DND-41 (cell line): ENCODE measurements at regions not wholly inside any gene's neighbourhood (a gene's known extent, or its start where the extent isn't known, plus 50 kb on each side); places are given as distances from the start of the nearest gene placed in this dataset.

Experiments
- ATAC-seq: fragments of 200-7000 bp; cut with Tn5 transposase; 3 replicates; pipeline ENCODE4 v1.9.1; 2021; ENCODE audit warnings: low read depth; ENCODE audit not compliant: insufficient read depth
- DNase-seq: peaks from one replicate; pipeline ENCODE4 v3.0.0-alpha.2; 2020
- H2AFZ ChIP-seq: 2 replicates; pipeline ENCODE4 v1.6.0; 2012; ENCODE audit warnings: low read depth, low read length
- H3K27ac ChIP-seq: 2 replicates; pipeline ENCODE4 v1.5.1; 2012; ENCODE audit warnings: low read length, inconsistent platforms
- H3K27me3 ChIP-seq: fragments of 200-600 bp; sonication (generic); 2 replicates; pipeline ENCODE4 v1.6.0; 2012; ENCODE audit warnings: low read length, mild to moderate bottlenecking, inconsistent platforms; ENCODE audit not compliant: insufficient read depth, poor library complexity
- H3K36me3 ChIP-seq: 2 replicates; pipeline ENCODE4 v1.5.1; 2012; ENCODE audit warnings: low read length, inconsistent platforms; ENCODE audit not compliant: insufficient read depth
- H3K4me1 ChIP-seq: 2 replicates; pipeline ENCODE4 v1.5.1; 2012; ENCODE audit warnings: mild to moderate bottlenecking, low read length; ENCODE audit not compliant: insufficient read depth
- H3K4me2 ChIP-seq: 2 replicates; pipeline ENCODE4 v1.6.0; 2012; ENCODE audit warnings: mild to moderate bottlenecking, moderate library complexity, low read length, inconsistent platforms; ENCODE audit not compliant: insufficient read depth
- H3K4me3 ChIP-seq, 2 experiments: fragments of 200-600 bp in 1 of 2; shearing (Covaris generic) in 1 of 2; 2 replicates each; pipeline ENCODE4 v1.5.1; 2012 to 2016; ENCODE audit warnings: inconsistent platforms in 2 of 2, low read length in 2 of 2, mild to moderate bottlenecking in 2 of 2, low read depth in 1 of 2, moderate library complexity in 1 of 2
- H3K79me2 ChIP-seq: 2 replicates; pipeline ENCODE4 v1.6.0; 2012; ENCODE audit warnings: low read length, inconsistent platforms; ENCODE audit not compliant: insufficient read depth
- H3K9ac ChIP-seq: 2 replicates; pipeline ENCODE4 v1.6.0; 2012; ENCODE audit warnings: low read depth, mild to moderate bottlenecking, inconsistent platforms, low read length, moderate library complexity
- H3K9me3 ChIP-seq: 2 replicates; pipeline ENCODE4 v1.5.1; 2012; ENCODE audit warnings: low read length, moderate library complexity, mild to moderate bottlenecking, inconsistent platforms; ENCODE audit not compliant: insufficient read depth, severe bottlenecking
- H4K20me1 ChIP-seq: 2 replicates; pipeline ENCODE4 v1.6.0; 2012; ENCODE audit warnings: low read length; ENCODE audit not compliant: insufficient read depth
- EZH2 ChIP-seq: IDR thresholded peaks from 3 replicates; pipeline ENCODE4 v1.6.1; 2012; ENCODE audit warnings: borderline replicate concordance, low read depth, mild to moderate bottlenecking, moderate library complexity, low read length, inconsistent platforms; ENCODE audit not compliant: severe bottlenecking
- TF ChIP-seq, protein P1 (sequence below): IDR thresholded peaks from 2 replicates; pipeline ENCODE4 v1.5.1; 2012; ENCODE audit warnings: borderline replicate concordance, low read length, moderate library complexity, mild to moderate bottlenecking; ENCODE audit not compliant: poor library complexity, severe bottlenecking; ENCODE audit errors: extremely low read depth

DNA sequence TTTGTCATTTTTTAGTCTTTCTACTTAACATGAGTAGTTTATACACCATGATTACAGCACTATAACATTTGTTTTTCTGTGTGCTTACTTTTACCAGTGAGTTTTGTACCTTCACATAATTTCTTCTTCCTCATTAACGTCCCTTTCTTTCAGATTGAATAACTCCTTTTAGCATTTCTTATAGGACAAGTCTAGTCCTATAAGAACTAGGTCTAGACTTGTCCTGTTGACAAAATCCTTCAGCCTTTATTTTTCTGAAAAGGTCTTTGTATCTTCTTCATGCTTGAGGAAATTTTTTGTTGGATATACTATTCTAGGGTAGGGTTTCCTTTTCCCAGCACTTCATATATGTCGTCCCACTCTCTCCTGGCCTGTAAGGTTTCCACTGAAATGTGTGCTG lies 253.3 kb upstream of the ARHGAP24 start:
- no peak overlapping the region for H2AFZ ChIP-seq
- no peaks in the 10 kb centered on the region for H3K4me1 ChIP-seq
- H3K4me2 ChIP-seq = no peak overlapping the region
- no peak overlapping the region for H3K27ac ChIP-seq
- H3K79me2 ChIP-seq = no peaks in the 10 kb centered on the region
- no peak overlapping the region for H3K9ac ChIP-seq
- H3K9me3 ChIP-seq = peaks cover 5% of the 10 kb centered on the region
- H3K27me3 ChIP-seq = no peaks in the 10 kb centered on the region
- H4K20me1 ChIP-seq = no peaks in the 10 kb centered on the region
- no peak for DNase-seq
- H3K4me3 ChIP-seq = no peak overlapping the region
- no peak for ATAC-seq
- no peak for TF ChIP-seq EZH2
- TF ChIP-seq, protein P1, sequence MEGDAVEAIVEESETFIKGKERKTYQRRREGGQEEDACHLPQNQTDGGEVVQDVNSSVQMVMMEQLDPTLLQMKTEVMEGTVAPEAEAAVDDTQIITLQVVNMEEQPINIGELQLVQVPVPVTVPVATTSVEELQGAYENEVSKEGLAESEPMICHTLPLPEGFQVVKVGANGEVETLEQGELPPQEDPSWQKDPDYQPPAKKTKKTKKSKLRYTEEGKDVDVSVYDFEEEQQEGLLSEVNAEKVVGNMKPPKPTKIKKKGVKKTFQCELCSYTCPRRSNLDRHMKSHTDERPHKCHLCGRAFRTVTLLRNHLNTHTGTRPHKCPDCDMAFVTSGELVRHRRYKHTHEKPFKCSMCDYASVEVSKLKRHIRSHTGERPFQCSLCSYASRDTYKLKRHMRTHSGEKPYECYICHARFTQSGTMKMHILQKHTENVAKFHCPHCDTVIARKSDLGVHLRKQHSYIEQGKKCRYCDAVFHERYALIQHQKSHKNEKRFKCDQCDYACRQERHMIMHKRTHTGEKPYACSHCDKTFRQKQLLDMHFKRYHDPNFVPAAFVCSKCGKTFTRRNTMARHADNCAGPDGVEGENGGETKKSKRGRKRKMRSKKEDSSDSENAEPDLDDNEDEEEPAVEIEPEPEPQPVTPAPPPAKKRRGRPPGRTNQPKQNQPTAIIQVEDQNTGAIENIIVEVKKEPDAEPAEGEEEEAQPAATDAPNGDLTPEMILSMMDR = no peak
- H3K36me3 ChIP-seq = no peaks in the 10 kb centered on the region

- Histone ChIP-seq H2AFZ (no peak overlapping the region), H3K9ac (no peak overlapping the region)
- TF ChIP-seq, protein P1 = no peak
- no peak for TF ChIP-seq EZH2
Measured at GRCh38 chr4:85222561-85222960, 252.4 kb upstream of the ARHGAP24 start.

GRCh38 chr4:85228264-85228663 lies 246.7 kb upstream of the ARHGAP24 start:
- no peak overlapping the region for H3K4me3 ChIP-seq
- no peak overlapping the region for H2AFZ ChIP-seq
- no peaks in the 10 kb centered on the region for H3K27me3 ChIP-seq
- DNase-seq = no peak
- H3K79me2 ChIP-seq = no peaks in the 10 kb centered on the region
- TF ChIP-seq, protein P1 = no peak
- TF ChIP-seq EZH2 = no peak
- H3K36me3 ChIP-seq = no peaks in the 10 kb centered on the region
- H3K4me2 ChIP-seq = no peak overlapping the region
- ATAC-seq = no peak
- no peak overlapping the region for H3K27ac ChIP-seq
- H3K4me1 ChIP-seq = no peaks in the 10 kb centered on the region
- H4K20me1 ChIP-seq = no peaks in the 10 kb centered on the region
- H3K9ac ChIP-seq = no peak overlapping the region
- H3K9me3 ChIP-seq = no peaks in the 10 kb centered on the region

More at GRCh38 chr4:85222561-85222960, 252.4 kb upstream of the ARHGAP24 start:
- Histone ChIP-seq H3K27ac (no peak overlapping the region), H4K20me1 (no peaks in the 10 kb centered on the region), H3K4me3 (no peak overlapping the region), H3K36me3 (no peaks in the 10 kb centered on the region), H3K4me2 (no peak overlapping the region), H3K27me3 (no peaks in the 10 kb centered on the region), H3K4me1 (no peaks in the 10 kb centered on the region), H3K9me3 (peaks cover 5% of the 10 kb centered on the region), H3K79me2 (no peaks in the 10 kb centered on the region)
- ATAC-seq (no peak), DNase-seq (no peak)

GRCh38 chr4:85233516-85233915 lies 241.4 kb upstream of the ARHGAP24 start:
- no peaks in the 10 kb centered on the region for H3K9me3 ChIP-seq
- H3K9ac ChIP-seq = no peak overlapping the region
- H3K4me3 ChIP-seq = no peak overlapping the region
- H3K4me1 ChIP-seq = no peaks in the 10 kb centered on the region
- ATAC-seq (no peak), DNase-seq (no peak)
- no peaks in the 10 kb centered on the region for H3K27me3 ChIP-seq
- H4K20me1 ChIP-seq = no peaks in the 10 kb centered on the region
- no peaks in the 10 kb centered on the region for H3K79me2 ChIP-seq
- H3K36me3 ChIP-seq = no peaks in the 10 kb centered on the region
- H2AFZ ChIP-seq = no peak overlapping the region
- no peak overlapping the region for H3K27ac ChIP-seq
- no peak for TF ChIP-seq EZH2
- TF ChIP-seq, protein P1 = no peak
- no peak overlapping the region for H3K4me2 ChIP-seq
